ENCODE measurements at regions not wholly inside any gene's neighbourhood (a gene's known extent, or its start where the extent isn't known, plus 50 kb on each side); places are given as distances from the start of the nearest gene placed in this dataset.

GRCh38 chr12:124629789-124630480, 62.5 kb upstream of the NCOR2 start:
- DNase-seq: no peak

GRCh38 chr12:124629117-124629516, 61.7 kb upstream of the NCOR2 start:
- no peak for DNase-seq

- no peak for DNase-seq
Measured at GRCh38 chr12:124627956-124628355, 60.5 kb upstream of the NCOR2 start.

GRCh38 chr12:124626971-124627411, 59.6 kb upstream of the NCOR2 start:
- DNase-seq: no peak

GRCh38 chr12:124625867-124626675, 58.7 kb upstream of the NCOR2 start:
- DNase-seq: no peak

- DNase-seq: no peak
Measured at GRCh38 chr12:124624823-124625222, 57.4 kb upstream of the NCOR2 start.

GRCh38 chr12:124623344-124624035, 56.1 kb upstream of the NCOR2 start:
- no peak for DNase-seq

- DNase-seq: no peak
Measured at GRCh38 chr12:124622764-124623163, 55.4 kb upstream of the NCOR2 start.

- no peak for DNase-seq
Measured at GRCh38 chr12:124622331-124622730, 54.9 kb upstream of the NCOR2 start.

GRCh38 chr12:124621296-124621660, 53.9 kb upstream of the NCOR2 start:
- DNase-seq: no peak

- no peak for DNase-seq
Measured at GRCh38 chr12:124620606-124621295, 53.3 kb upstream of the NCOR2 start.

GRCh38 chr12:124618291-124618902, 51.0 kb upstream of the NCOR2 start:
- no peak for DNase-seq

- DNase-seq: no peak
Measured at GRCh38 chr12:124617615-124618014, 50.2 kb upstream of the NCOR2 start.

Data from effector CD4-positive, alpha-beta T cell (primary cell).